Dendritic cell treated with granulocyte-macrophage colony-stimulating factor and Interleukin-4, amounts not matched to agents 40 ng/mL and 50 ng/mL, for 4 days (primary cell): ENCODE measurements at regions not wholly inside any gene's neighbourhood (a gene's known extent, or its start where the extent isn't known, plus 50 kb on each side); places are given as distances from the start of the nearest gene placed in this dataset.

Experiments
- H3K27ac Mint-ChIP-seq: one replicate; pipeline ENCODE4 v1.8.0; 2022; ENCODE audit warnings: mild to moderate bottlenecking, mixed read lengths
- H3K27me3 Mint-ChIP-seq: one replicate; pipeline ENCODE4 v1.8.0; 2022; ENCODE audit warnings: mild to moderate bottlenecking, mixed read lengths
- H3K36me3 Mint-ChIP-seq: one replicate; pipeline ENCODE4 v1.8.0; 2022; ENCODE audit warnings: low read depth, mixed read lengths
- H3K4me1 Mint-ChIP-seq: one replicate; pipeline ENCODE4 v1.8.0; 2022; ENCODE audit warnings: low read depth, mixed read lengths
- H3K4me3 Mint-ChIP-seq: one replicate; pipeline ENCODE4 v1.8.0; 2022; ENCODE audit warnings: mild to moderate bottlenecking, moderate library complexity, mixed read lengths
- H3K9me3 Mint-ChIP-seq: one replicate; pipeline ENCODE4 v1.8.0; 2022; ENCODE audit warnings: mixed read lengths
- intact Hi-C: fragments of 100-400 bp; cut with micrococcal nuclease; formaldehyde crosslinking; loops from one replicate; pipeline ENCODE4 v1.15.0; 2022

GRCh38 chr6:151671195-151671594 lies 136.3 kb upstream of the ESR1 start:
- no peaks in the 10 kb centered on the region for H3K9me3 Mint-ChIP-seq
- H3K4me3 Mint-ChIP-seq, result no peak overlapping the region
- H3K4me1 Mint-ChIP-seq, result peaks cover 12% of the 10 kb centered on the region
- no peak overlapping the region for H3K27ac Mint-ChIP-seq
- H3K27me3 Mint-ChIP-seq, result peaks cover 4% of the 10 kb centered on the region
- no peaks in the 10 kb centered on the region for H3K36me3 Mint-ChIP-seq
- intact Hi-C loops, result no loop called here

GRCh38 chr6:151674578-151674977 lies 132.9 kb upstream of the ESR1 start:
- H3K4me3 Mint-ChIP-seq, result no peak overlapping the region
- H3K4me1 Mint-ChIP-seq, result peaks cover 18% of the 10 kb centered on the region
- no peaks in the 10 kb centered on the region for H3K27me3 Mint-ChIP-seq
- H3K9me3 Mint-ChIP-seq, result no peaks in the 10 kb centered on the region
- no peaks in the 10 kb centered on the region for H3K36me3 Mint-ChIP-seq
- no peak overlapping the region for H3K27ac Mint-ChIP-seq
- intact Hi-C loops, result no loop called here

GRCh38 chr6:151675746-151676459 lies 131.6 kb upstream of the ESR1 start:
- intact Hi-C loops, result no loop called here
- no peak overlapping the region for H3K4me3 Mint-ChIP-seq
- H3K36me3 Mint-ChIP-seq, result no peaks in the 10 kb centered on the region
- H3K27me3 Mint-ChIP-seq, result no peaks in the 10 kb centered on the region
- peaks cover 20% of the 10 kb centered on the region for H3K4me1 Mint-ChIP-seq
- no peak overlapping the region for H3K27ac Mint-ChIP-seq
- no peaks in the 10 kb centered on the region for H3K9me3 Mint-ChIP-seq

DNA sequence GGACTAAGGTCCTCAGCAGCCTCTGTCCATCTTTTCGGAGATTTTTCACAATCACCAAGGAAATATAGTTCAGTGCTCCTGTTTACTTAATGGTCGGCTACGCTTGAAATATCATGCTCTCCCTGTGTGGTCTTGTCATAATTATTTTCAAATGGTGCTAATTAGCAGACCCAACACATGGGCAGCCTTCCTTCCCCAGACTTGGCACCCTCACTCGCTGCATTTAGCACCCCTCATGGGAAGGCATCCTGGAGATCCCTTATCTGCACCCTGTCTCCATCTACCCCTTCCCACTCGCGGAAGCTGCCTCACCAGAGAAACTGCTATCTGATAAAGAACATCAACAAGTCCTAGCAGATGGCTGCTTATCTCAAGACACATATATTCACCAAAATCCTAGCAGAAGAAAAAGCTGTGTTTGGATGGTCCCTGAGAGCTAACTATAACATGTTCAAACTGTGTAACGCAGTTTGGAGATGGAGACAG lies 131.0 kb upstream of the ESR1 start:
- intact Hi-C loops, result no loop called here
- Mint-ChIP-seq H3K4me1 (peaks cover 26% of the 10 kb centered on the region), H3K9me3 (no peaks in the 10 kb centered on the region), H3K27ac (no peak overlapping the region), H3K4me3 (no peak overlapping the region), H3K27me3 (peaks cover 2% of the 10 kb centered on the region), H3K36me3 (no peaks in the 10 kb centered on the region)

DNA sequence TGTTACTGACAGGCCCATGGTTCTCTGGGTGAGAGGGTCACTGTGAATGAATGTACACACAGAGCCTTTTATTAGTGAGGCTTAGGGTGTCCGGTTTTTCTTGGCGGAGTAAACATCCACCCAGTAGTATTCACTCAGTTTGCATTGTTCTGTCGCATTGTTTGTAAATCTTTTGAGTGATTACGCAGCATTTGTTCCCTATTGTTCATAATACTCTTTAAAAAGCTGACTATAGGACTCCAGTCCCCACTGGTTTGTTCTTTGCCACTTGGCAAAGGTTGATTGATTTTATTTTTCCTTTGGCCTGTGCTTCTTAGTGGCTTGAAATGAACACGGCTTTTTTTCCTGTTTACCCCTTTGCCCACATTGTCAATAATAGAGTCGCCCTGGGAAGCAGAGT lies 130.1 kb upstream of the ESR1 start:
- H3K4me1 Mint-ChIP-seq, result peaks cover 34% of the 10 kb centered on the region
- no peaks in the 10 kb centered on the region for H3K36me3 Mint-ChIP-seq
- H3K27me3 Mint-ChIP-seq, result peaks cover 7% of the 10 kb centered on the region
- H3K4me3 Mint-ChIP-seq, result no peak overlapping the region
- no peaks in the 10 kb centered on the region for H3K9me3 Mint-ChIP-seq
- no peak overlapping the region for H3K27ac Mint-ChIP-seq
- intact Hi-C loops, result no loop called here

DNA sequence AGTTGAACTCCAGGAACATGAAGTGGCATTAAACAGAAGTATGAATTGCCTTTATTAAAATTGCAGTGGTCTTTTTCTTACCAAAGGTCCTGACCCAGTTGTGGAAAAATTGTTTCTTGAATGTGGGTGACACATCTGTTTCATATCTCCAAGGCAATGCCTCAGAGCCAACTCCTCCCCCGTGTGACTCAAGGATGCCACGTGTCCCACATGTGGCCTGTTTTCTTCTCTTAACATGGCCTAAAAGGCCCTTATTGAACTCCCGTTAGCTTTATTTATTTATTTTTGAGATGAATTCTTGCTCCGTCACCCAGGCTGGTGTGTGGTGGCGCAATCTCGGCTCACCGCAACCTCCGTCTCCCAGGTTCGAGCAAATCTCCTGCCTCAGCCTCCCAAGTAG lies 128.4 kb upstream of the ESR1 start:
- Mint-ChIP-seq H3K36me3 (no peaks in the 10 kb centered on the region), H3K9me3 (no peaks in the 10 kb centered on the region), H3K27me3 (peaks cover 11% of the 10 kb centered on the region), H3K4me1 (peaks cover 34% of the 10 kb centered on the region), H3K4me3 (no peak overlapping the region), H3K27ac (no peak overlapping the region)
- intact Hi-C loops, result no loop called here

- Mint-ChIP-seq H3K27me3 (peaks cover 11% of the 10 kb centered on the region), H3K4me1 (peaks cover 34% of the 10 kb centered on the region), H3K9me3 (no peaks in the 10 kb centered on the region), H3K27ac (no peak overlapping the region), H3K4me3 (no peak overlapping the region), H3K36me3 (no peaks in the 10 kb centered on the region)
- intact Hi-C loops, result no loop called here
These were observed 127.5 kb upstream of the ESR1 start for GRCh38 chr6:151679941-151680340.

DNA sequence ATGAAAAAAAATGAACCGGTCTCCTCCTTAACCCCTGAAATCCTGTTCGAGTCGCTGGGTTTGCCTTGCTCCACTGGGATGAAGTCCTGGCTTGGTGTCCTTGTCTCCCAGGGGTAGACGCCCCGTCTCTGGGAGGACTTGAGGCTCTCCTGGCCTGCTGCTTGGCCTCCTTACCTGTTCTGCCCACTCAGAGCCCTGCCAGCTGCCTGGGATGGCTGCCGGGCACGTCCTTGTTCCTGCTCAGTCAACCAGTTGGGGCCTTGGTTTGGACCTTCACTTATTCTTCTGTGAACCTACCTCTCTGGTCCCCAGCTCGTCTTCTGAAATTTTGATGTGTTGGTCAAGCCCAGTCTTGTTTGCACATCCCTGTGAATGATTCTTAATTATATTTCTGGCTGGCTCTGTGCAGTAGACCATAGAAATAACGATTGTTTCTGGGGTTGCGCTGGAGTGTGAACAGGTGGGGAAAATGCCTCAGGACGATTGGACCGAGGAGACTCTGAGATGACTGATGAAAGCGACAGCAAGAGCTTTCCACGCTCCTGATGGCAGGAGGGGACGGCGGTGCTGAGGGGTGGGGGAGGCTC lies 126.5 kb upstream of the ESR1 start:
- no peak overlapping the region for H3K4me3 Mint-ChIP-seq
- no peaks in the 10 kb centered on the region for H3K36me3 Mint-ChIP-seq
- H3K9me3 Mint-ChIP-seq, result no peaks in the 10 kb centered on the region
- H3K27ac Mint-ChIP-seq, result no peak overlapping the region
- H3K4me1 Mint-ChIP-seq, result peaks cover 24% of the 10 kb centered on the region
- intact Hi-C loops, result no loop called here
- peaks cover 11% of the 10 kb centered on the region for H3K27me3 Mint-ChIP-seq

- H3K4me3 Mint-ChIP-seq, result peak overlapping the region; percentile 50
- H3K9me3 Mint-ChIP-seq, result no peaks in the 10 kb centered on the region
- H3K27me3 Mint-ChIP-seq, result peaks cover 11% of the 10 kb centered on the region
- H3K4me1 Mint-ChIP-seq, result peaks cover 19% of the 10 kb centered on the region
- H3K36me3 Mint-ChIP-seq, result no peaks in the 10 kb centered on the region
- intact Hi-C loops, result no loop called here
- peak overlapping the region; percentile 66 for H3K27ac Mint-ChIP-seq
These were observed 125.9 kb upstream of the ESR1 start for GRCh38 chr6:151681433-151682059.

DNA sequence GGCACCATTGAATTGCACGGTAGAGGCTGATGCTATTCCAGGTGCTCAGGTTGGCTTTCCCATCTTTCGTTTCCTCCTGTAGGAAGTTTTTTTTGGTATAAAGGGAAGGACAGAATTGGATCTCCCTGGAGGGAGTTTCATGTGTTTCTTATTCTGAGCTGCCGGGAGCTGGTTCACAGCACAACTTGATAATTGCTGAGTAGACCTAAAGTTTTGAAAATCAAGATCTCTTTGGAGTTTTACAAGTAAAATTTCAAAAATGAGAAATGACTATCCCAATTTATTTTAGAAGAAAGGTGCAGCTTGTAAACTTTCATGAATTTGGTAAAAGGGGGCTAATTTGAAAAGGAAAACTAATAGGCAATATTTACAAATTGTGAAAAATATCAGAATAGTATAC lies 125.2 kb upstream of the ESR1 start:
- no peaks in the 10 kb centered on the region for H3K36me3 Mint-ChIP-seq
- intact Hi-C loops, result no loop called here
- H3K27ac Mint-ChIP-seq, result no peak overlapping the region
- H3K27me3 Mint-ChIP-seq, result peaks cover 11% of the 10 kb centered on the region
- H3K9me3 Mint-ChIP-seq, result no peaks in the 10 kb centered on the region
- H3K4me3 Mint-ChIP-seq, result no peak overlapping the region
- H3K4me1 Mint-ChIP-seq, result peaks cover 16% of the 10 kb centered on the region

DNA sequence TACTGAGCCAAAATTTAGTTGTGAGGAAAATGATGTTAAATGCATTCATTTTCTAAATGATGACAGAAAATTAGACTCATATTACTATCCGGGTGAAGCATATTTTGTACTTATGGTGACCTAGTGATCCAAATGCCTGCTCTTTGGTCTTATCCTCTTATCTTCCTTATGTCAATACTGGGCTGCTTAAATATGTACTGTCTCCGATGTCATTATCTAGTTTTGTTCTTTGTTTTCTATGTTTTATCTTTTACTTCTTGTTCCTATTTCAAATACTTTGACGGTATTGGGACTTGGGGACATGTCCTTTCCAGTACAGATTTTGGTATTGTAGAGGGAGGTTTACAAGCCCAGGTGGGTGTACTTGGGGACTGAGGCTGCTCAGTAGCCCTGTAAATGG lies 124.6 kb upstream of the ESR1 start:
- Mint-ChIP-seq H3K27ac (no peak overlapping the region), H3K27me3 (peaks cover 11% of the 10 kb centered on the region), H3K4me3 (no peak overlapping the region), H3K4me1 (peaks cover 16% of the 10 kb centered on the region), H3K36me3 (no peaks in the 10 kb centered on the region), H3K9me3 (no peaks in the 10 kb centered on the region)
- intact Hi-C loops, result no loop called here

GRCh38 chr6:151683381-151683780 lies 124.1 kb upstream of the ESR1 start:
- H3K36me3 Mint-ChIP-seq, result no peaks in the 10 kb centered on the region
- no peak overlapping the region for H3K4me3 Mint-ChIP-seq
- H3K27ac Mint-ChIP-seq, result no peak overlapping the region
- no peaks in the 10 kb centered on the region for H3K9me3 Mint-ChIP-seq
- H3K4me1 Mint-ChIP-seq, result peaks cover 16% of the 10 kb centered on the region
- peaks cover 11% of the 10 kb centered on the region for H3K27me3 Mint-ChIP-seq
- intact Hi-C loops, result no loop called here

GRCh38 chr6:151689499-151690201 lies 117.8 kb upstream of the ESR1 start:
- Mint-ChIP-seq H3K4me1 (peaks cover 15% of the 10 kb centered on the region), H3K9me3 (no peaks in the 10 kb centered on the region), H3K36me3 (no peaks in the 10 kb centered on the region), H3K27ac (peak overlapping the region; percentile 88), H3K27me3 (no peaks in the 10 kb centered on the region), H3K4me3 (no peak overlapping the region)
- intact Hi-C loops, result loop anchor here (2.0 to 10.0 kb wide), 2 partner anchors 237 to 435 kb away; partner anchors contain the start of gene RMND1

DNA sequence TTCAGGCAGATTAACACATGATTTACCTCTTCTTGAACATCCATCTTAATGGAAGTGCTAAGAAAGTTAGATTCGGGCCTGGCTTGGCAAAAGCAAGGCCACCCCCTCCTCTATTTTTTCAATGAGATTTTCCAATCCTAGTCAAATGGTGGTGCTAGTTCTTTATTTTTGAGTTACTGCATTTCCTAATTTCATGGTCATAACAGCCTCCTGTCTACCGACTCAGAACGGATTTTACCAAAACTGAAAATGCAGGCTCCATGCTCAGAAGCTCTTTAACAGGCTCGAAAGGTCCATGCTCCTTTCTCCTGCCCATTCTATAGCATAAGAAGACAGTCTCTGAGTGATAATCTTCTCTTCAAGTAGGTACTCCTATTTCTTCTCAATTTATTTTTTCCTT lies 117.2 kb upstream of the ESR1 start:
- intact Hi-C loops, result loop anchor here (2.0 to 10.0 kb wide), 2 partner anchors 238 to 434 kb away; partner anchors contain the start of gene RMND1
- Mint-ChIP-seq H3K36me3 (no peaks in the 10 kb centered on the region), H3K4me3 (peak overlapping the region; percentile 69), H3K4me1 (peaks cover 20% of the 10 kb centered on the region), H3K27me3 (no peaks in the 10 kb centered on the region), H3K27ac (peak overlapping the region; percentile 88), H3K9me3 (no peaks in the 10 kb centered on the region)
